Smooth muscle cell (in vitro differentiated cells): ENCODE measurements at regions not wholly inside any gene's neighbourhood (a gene's known extent, or its start where the extent isn't known, plus 50 kb on each side); places are given as distances from the start of the nearest gene placed in this dataset.

Experiments used
- DNase-seq: peaks from one replicate; lab custom pipeline; 2025; ENCODE audit not compliant: unreplicated experiment; lab: John Stamatoyannopoulos, UW
- H2AFZ ChIP-seq: fragments of 200-600 bp; sonication (generic); 2 replicates; pipeline ENCODE4 v1.6.0; 2016; ENCODE audit warnings: antibody characterized with exemption, low read depth, mild to moderate bottlenecking
- H3F3A ChIP-seq: fragments of 200-600 bp; sonication (generic); 2 replicates; pipeline ENCODE4 v1.6.0; 2017; ENCODE audit warnings: antibody characterized with exemption, low read depth
- H3K27ac ChIP-seq: fragments of 200-600 bp; sonication (generic); 2 replicates; pipeline ENCODE4 v1.5.1; 2016; ENCODE audit warnings: low read depth, mild to moderate bottlenecking
- H3K27me3 ChIP-seq: fragments of 200-600 bp; sonication (generic); 2 replicates; pipeline ENCODE4 v1.6.1; 2016; ENCODE audit warnings: low read depth, mild to moderate bottlenecking
- H3K36me3 ChIP-seq: fragments of 200-600 bp; sonication (generic); 2 replicates; pipeline ENCODE4 v1.5.1; 2016; ENCODE audit warnings: low read depth
- H3K4me1 ChIP-seq: fragments of 200-600 bp; sonication (generic); 2 replicates; pipeline ENCODE4 v1.5.1; 2016; ENCODE audit warnings: low read depth
- H3K4me2 ChIP-seq: fragments of 200-600 bp; sonication (generic); 2 replicates; pipeline ENCODE4 v1.6.0; 2016; ENCODE audit warnings: mild to moderate bottlenecking
- H3K4me3 ChIP-seq: fragments of 200-600 bp; sonication (generic); 2 replicates; pipeline ENCODE4 v1.5.1; 2016; ENCODE audit warnings: mild to moderate bottlenecking
- H3K79me2 ChIP-seq: fragments of 200-600 bp; sonication (generic); 2 replicates; pipeline ENCODE4 v1.6.0; 2016; ENCODE audit warnings: low read depth, mild to moderate bottlenecking
- H3K9ac ChIP-seq: fragments of 200-600 bp; sonication (generic); 2 replicates; pipeline ENCODE4 v1.6.0; 2016; ENCODE audit warnings: low read depth
- H3K9me3 ChIP-seq: fragments of 200-600 bp; sonication (generic); replicated peaks from 2 replicates; pipeline ENCODE4 v1.5.1; 2016; ENCODE audit warnings: low read depth
- H4K20me1 ChIP-seq: fragments of 200-600 bp; sonication (generic); 2 replicates; pipeline ENCODE4 v1.6.0; 2016; ENCODE audit warnings: low read depth
- CTCF ChIP-seq: fragments of 200-600 bp; sonication (generic); IDR thresholded peaks from 2 replicates; pipeline ENCODE4 v1.5.1; 2017; ENCODE audit warnings: borderline replicate concordance, mild to moderate bottlenecking, antibody characterized with exemption; ENCODE audit not compliant: insufficient read depth, poor library complexity, severe bottlenecking
- whole genome bisulfite sequencing: methylation state at CpG from one replicate; pipeline ENCODE4 v1.1.7; 2016; ENCODE audit warnings: low lambda C conversion rate; 5-methylcytosine and 5-hydroxymethylcytosine counted together

- 89% methylated on average over 2 of the region's 2 CpGs for WGBS
Observed at GRCh38 chr17:70230850-70231640, 61.7 kb downstream of the KCNJ2 start.

GRCh38 chr17:70232466-70232865, 63.1 kb downstream of the KCNJ2 start:
- Histone ChIP-seq H3K9me3 (no peaks in the 10 kb centered on the region), H3K27ac (no peak overlapping the region), H3K36me3 (no peaks in the 10 kb centered on the region), H3K9ac (no peak overlapping the region), H3K4me3 (no peak overlapping the region), H3K4me2 (no peak overlapping the region), H4K20me1 (no peaks in the 10 kb centered on the region), H2AFZ (no peak overlapping the region), H3K79me2 (no peaks in the 10 kb centered on the region), H3F3A (no peaks in the 10 kb centered on the region), H3K4me1 (no peaks in the 10 kb centered on the region), H3K27me3 (no peaks in the 10 kb centered on the region)
- no peak for DNase-seq
- WGBS = 90% methylated on average over 2 of the region's 2 CpGs
- TF ChIP-seq CTCF = no peak

More at GRCh38 chr17:70230850-70231640, 61.7 kb downstream of the KCNJ2 start:
- H3K9me3 ChIP-seq = no peaks in the 10 kb centered on the region
- DNase-seq = no peak
- no peak overlapping the region for H2AFZ ChIP-seq
- no peaks in the 10 kb centered on the region for H4K20me1 ChIP-seq
- no peaks in the 10 kb centered on the region for H3K79me2 ChIP-seq
- H3K27ac ChIP-seq = no peak overlapping the region
- no peaks in the 10 kb centered on the region for H3K4me1 ChIP-seq
- no peaks in the 10 kb centered on the region for H3K27me3 ChIP-seq
- no peak overlapping the region for H3K4me3 ChIP-seq
- no peak overlapping the region for H3K4me2 ChIP-seq
- no peaks in the 10 kb centered on the region for H3K36me3 ChIP-seq
- TF ChIP-seq CTCF = no peak
- H3F3A ChIP-seq = no peaks in the 10 kb centered on the region
- no peak overlapping the region for H3K9ac ChIP-seq

- DNase-seq = no peak
- no peak overlapping the region for H3K27ac ChIP-seq
- H3K4me3 ChIP-seq = no peak overlapping the region
- no peaks in the 10 kb centered on the region for H3K4me1 ChIP-seq
- H3K27me3 ChIP-seq = no peaks in the 10 kb centered on the region
- no peaks in the 10 kb centered on the region for H3F3A ChIP-seq
- no peaks in the 10 kb centered on the region for H4K20me1 ChIP-seq
- no peaks in the 10 kb centered on the region for H3K79me2 ChIP-seq
- no peaks in the 10 kb centered on the region for H3K36me3 ChIP-seq
- no peak overlapping the region for H3K4me2 ChIP-seq
- H3K9me3 ChIP-seq = no peaks in the 10 kb centered on the region
- no peak overlapping the region for H2AFZ ChIP-seq
- H3K9ac ChIP-seq = no peak overlapping the region
- no peak for TF ChIP-seq CTCF
Observed at GRCh38 chr17:70235252-70235651, 65.9 kb downstream of the KCNJ2 start.

GRCh38 chr17:70238228-70238627, 68.9 kb downstream of the KCNJ2 start:
- H3K9me3 ChIP-seq = no peaks in the 10 kb centered on the region
- no peak for TF ChIP-seq CTCF
- H3K79me2 ChIP-seq = no peaks in the 10 kb centered on the region
- no peak overlapping the region for H3K9ac ChIP-seq
- peak overlapping the region; percentile 62 for H3K4me2 ChIP-seq
- H3K4me3 ChIP-seq = no peak overlapping the region
- no peak overlapping the region for H3K27ac ChIP-seq
- H2AFZ ChIP-seq = no peak overlapping the region
- WGBS = 74% methylated on average over 2 of the region's 2 CpGs
- no peaks in the 10 kb centered on the region for H3K27me3 ChIP-seq
- no peak for DNase-seq
- no peaks in the 10 kb centered on the region for H3K36me3 ChIP-seq
- no peaks in the 10 kb centered on the region for H4K20me1 ChIP-seq
- H3K4me1 ChIP-seq = no peaks in the 10 kb centered on the region
- H3F3A ChIP-seq = no peaks in the 10 kb centered on the region
